Astrocyte of the spinal cord (primary cell): ENCODE measurements at regions not wholly inside any gene's neighbourhood (a gene's known extent, or its start where the extent isn't known, plus 50 kb on each side); places are given as distances from the start of the nearest gene placed in this dataset.

ENCODE experiments used
- DNase-seq: peaks from one replicate; pipeline ENCODE4 v3.0.0; 2011; ENCODE audit warnings: low read depth, low spot score
- H3K4me3 ChIP-seq: 2 replicates; pipeline ENCODE4 v1.5.1; 2011; ENCODE audit warnings: low read depth, mild to moderate bottlenecking, low read length, moderate library complexity
- in situ Hi-C: cut with HindIII; loops from 2 replicates; pipeline ENCODE4 v1.10.0; 2017; ENCODE audit warnings: low sequenced_read_pairs
- TF ChIP-seq, protein P1 (sequence below): IDR thresholded peaks from 2 replicates; pipeline ENCODE4 v1.5.1; 2012; ENCODE audit warnings: low read depth, mild to moderate bottlenecking, low read length, inconsistent platforms

DNA sequence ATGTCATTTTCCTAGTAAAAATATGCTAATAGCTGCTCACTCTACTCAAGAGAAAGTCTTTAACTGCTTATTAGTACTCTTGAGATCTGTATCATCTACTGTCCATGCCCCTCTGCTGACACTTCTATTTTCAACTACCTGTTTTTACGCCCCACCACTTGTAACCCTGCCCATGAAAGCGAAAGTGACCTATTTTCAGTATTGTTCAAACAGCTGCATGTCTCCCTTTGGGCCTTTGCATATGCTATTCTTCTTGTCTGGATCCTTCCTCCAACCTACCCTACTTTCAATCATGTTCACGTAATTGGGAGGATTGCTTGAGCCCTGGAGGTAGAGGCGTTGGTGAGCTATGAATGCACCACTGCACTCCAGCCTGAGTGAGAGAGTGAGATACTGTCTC is 1481.3 kb downstream of the GATA3 start:
- in situ Hi-C loops, result no loop called here
- TF ChIP-seq, protein P1, sequence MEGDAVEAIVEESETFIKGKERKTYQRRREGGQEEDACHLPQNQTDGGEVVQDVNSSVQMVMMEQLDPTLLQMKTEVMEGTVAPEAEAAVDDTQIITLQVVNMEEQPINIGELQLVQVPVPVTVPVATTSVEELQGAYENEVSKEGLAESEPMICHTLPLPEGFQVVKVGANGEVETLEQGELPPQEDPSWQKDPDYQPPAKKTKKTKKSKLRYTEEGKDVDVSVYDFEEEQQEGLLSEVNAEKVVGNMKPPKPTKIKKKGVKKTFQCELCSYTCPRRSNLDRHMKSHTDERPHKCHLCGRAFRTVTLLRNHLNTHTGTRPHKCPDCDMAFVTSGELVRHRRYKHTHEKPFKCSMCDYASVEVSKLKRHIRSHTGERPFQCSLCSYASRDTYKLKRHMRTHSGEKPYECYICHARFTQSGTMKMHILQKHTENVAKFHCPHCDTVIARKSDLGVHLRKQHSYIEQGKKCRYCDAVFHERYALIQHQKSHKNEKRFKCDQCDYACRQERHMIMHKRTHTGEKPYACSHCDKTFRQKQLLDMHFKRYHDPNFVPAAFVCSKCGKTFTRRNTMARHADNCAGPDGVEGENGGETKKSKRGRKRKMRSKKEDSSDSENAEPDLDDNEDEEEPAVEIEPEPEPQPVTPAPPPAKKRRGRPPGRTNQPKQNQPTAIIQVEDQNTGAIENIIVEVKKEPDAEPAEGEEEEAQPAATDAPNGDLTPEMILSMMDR, result no peak
- no peak overlapping the region for H3K4me3 ChIP-seq
- DNase-seq, result no peak

DNA sequence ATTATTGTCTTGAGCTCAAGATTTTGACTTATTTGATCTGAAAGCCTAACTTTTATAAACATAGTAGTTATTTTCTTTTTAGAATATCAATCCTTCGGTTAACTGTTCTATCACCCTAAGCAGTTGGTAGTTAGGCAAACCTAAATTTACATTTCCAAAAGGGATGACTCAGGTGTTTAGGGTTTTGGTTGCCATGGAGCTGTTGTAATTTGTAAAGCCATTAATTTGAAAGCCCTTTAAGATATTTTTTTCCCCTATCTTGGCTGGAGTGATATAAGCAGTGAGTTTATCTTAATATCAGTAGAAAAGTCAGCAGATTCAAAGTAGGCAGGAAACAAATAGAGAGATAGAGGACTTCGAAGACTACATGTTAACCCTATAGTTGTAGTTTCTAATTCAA is 1472.6 kb upstream of the CELF2 start:
- DNase-seq, result no peak
- in situ Hi-C loops, result no loop called here

DNA sequence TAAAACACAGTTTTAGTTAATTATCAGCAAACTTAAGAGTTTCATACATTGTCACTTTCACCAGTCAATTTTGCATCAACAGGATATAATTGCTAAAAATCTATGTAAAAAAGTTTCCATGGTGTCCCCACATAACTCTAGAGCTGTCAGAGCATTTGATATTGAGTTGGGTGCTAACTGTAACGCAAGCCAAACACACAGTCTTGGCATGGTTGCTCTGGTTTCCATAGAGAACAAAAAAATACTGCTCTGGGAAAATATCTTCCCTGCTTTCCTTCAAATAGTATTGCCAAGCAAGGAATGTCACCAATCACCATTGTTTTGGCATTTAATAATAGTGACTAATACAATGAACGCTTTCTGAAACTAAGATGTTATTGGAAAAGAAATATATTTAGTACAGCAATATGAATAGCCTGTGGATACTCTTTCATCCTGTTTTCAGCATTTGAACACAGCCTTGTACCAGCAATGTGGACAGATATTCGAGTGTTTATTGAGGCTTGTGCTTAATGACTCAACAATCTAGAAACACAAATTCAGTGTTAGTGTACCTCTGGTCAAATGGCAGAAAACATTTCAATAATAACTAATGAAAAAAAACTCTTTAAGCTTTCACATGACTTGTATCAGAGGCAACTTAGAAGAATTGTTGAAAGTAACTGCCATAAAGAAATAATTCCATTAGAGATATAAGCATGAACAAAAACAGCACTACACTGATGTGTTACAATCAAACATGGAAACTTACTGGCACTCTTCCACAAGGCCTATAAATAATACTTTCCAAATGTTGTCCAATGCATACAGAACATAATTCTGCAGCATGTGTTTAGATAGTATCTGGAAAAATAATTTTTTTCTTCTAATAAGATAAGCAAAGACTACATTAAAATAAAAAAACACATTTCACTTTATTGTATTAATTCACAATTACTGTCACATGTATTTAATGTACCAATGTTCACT is 1469.5 kb upstream of the CELF2 start:
- no peak for DNase-seq
- TF ChIP-seq, protein P1, result no peak
- no peak overlapping the region for H3K4me3 ChIP-seq
- in situ Hi-C loops, result no loop called here

More for the DNA sequence above, 1472.6 kb upstream of the CELF2 start:
- no peak overlapping the region for H3K4me3 ChIP-seq
- TF ChIP-seq, protein P1, result no peak

DNA sequence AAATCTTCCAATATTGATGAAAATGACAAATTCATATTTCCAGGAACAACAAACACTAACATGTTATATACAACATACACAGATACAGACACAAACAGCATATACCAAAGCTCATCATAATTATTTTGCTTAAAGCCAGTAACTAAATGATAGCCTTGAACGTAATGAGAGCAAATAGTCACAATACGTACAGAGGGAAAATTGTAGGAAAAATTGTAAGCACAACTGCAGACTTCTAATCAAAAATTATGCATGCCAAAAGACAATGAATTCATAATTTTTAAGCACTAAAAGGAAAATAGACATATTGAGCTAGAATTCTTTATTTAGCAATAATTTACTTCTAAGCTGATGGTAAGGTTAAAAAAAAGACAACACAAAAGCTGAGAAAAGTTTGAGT is 1466.9 kb upstream of the CELF2 start:
- no peak overlapping the region for H3K4me3 ChIP-seq
- TF ChIP-seq, protein P1, result no peak
- no peak for DNase-seq
- in situ Hi-C loops, result no loop called here

DNA sequence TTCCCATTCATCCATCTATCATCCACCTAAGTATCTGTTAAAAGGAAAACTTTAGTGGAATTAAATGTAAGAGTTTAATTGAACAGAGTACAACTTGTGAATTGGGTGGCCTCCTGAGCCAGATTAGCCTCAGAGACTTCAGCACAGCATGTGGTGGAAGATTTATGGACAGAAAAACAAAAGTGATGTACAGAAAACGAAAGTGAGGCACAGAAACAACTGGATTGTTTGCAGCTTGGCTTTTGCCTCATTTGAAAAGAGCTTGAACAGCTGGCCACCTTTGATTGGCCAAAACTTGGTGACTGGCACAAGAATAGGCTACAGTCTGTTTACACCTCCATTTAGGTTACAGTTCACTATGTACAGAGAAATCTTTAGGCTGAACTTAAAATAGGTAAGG is 1463.4 kb upstream of the CELF2 start:
- in situ Hi-C loops, result no loop called here
- no peak for DNase-seq
- TF ChIP-seq, protein P1, result no peak

DNA sequence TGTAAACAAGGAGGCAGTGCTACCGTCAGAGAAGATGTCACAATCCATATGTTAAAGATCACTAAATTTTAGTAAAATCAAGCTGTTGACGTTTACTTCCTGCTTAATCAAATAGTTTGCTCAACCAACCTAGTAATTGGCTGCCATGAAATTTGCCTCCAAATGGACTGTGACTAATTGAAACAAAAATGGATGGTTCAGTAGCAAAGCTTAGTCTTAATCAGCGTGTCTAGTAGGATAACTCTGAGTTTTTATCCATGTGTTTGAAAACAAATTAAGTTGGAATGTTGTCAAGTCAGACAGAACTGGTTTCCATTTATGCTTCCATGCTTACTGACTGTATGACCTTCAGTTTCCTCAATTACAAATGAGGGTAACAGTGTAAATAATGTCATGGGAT is 1456.7 kb upstream of the CELF2 start:
- in situ Hi-C loops, result no loop called here
- TF ChIP-seq, protein P1, result no peak
- no peak for DNase-seq
- H3K4me3 ChIP-seq, result no peak overlapping the region

More for the DNA sequence above, 1463.4 kb upstream of the CELF2 start:
- no peak overlapping the region for H3K4me3 ChIP-seq
